Endothelial cell of umbilical vein (primary cell): ENCODE measurements at regions not wholly inside any gene's neighbourhood (a gene's known extent, or its start where the extent isn't known, plus 50 kb on each side); places are given as distances from the start of the nearest gene placed in this dataset.

Experiments used
- BruUV-seq: library from RNA; stranded (reverse); fragments of 400-500 nt; replicated peaks from 2 replicates; lab custom pipeline; 2021; lab: Mats Ljungman, UMichigan
- CTCF ChIA-PET: fragments of 300-600, 350-600 bp; sonication (Branson Sonifier 250); formaldehyde crosslinking; loops from one replicate; lab custom pipeline; 2021; ENCODE audit warnings: antibody characterized with exemption, inconsistent platforms; lab: Charles Lee
- POLR2A ChIA-PET: fragments of 300-600, 350-600 bp; sonication (Branson Sonifier 250); formaldehyde crosslinking; loops from one replicate; lab custom pipeline; 2021; ENCODE audit warnings: antibody characterized with exemption, inconsistent platforms; lab: Charles Lee
- DNase-seq: peaks from one replicate; pipeline ENCODE4 v3.0.0-alpha.2; 2011; ENCODE audit warnings: low read depth, low spot score
- FAIRE-seq: peaks from 2 replicates; lab custom pipeline; 2011; peaks lifted over from hg19 to GRCh38; lab: Jason Lieb, UNC
- H2AFZ ChIP-seq: 2 replicates; pipeline ENCODE4 v1.6.0; 2012; ENCODE audit warnings: low read depth, low read length, control low read depth, inconsistent platforms
- H3K27ac ChIP-seq: 2 replicates; pipeline ENCODE4 v1.5.1; 2011; ENCODE audit warnings: low read depth, mild to moderate bottlenecking, control low read depth, low read length, moderate library complexity; ENCODE audit not compliant: insufficient read depth
- H3K27me3 ChIP-seq, 2 experiments: 2 replicates each; pipeline versions ENCODE4 v1.6.0 to v1.6.1; 2011; ENCODE audit warnings: low read length in 2 of 2, mixed read lengths in 1 of 2; ENCODE audit not compliant: control insufficient read depth in 2 of 2, insufficient read depth in 2 of 2
- H3K36me3 ChIP-seq, 2 experiments: 2 replicates in 1 of 2; 3 replicates in 1 of 2; pipeline ENCODE4 v1.5.1; 2011; ENCODE audit warnings: low read length in 2 of 2, mild to moderate bottlenecking in 1 of 2, moderate library complexity in 1 of 2; ENCODE audit not compliant: control insufficient read depth in 2 of 2, insufficient read depth in 2 of 2; ENCODE audit errors: extremely low read depth in 1 of 2
- H3K4me1 ChIP-seq: 3 replicates; pipeline ENCODE4 v1.5.1; 2011; ENCODE audit warnings: mild to moderate bottlenecking, low read length; ENCODE audit not compliant: control insufficient read depth, insufficient read depth; ENCODE audit errors: extremely low read depth
- H3K4me2 ChIP-seq: 2 replicates; pipeline ENCODE4 v1.6.1; 2011; ENCODE audit warnings: low read length, control low read depth, mixed read lengths; ENCODE audit not compliant: insufficient read depth
- H3K4me3 ChIP-seq, 3 experiments: fragments of 200-600 bp in 1 of 3; sonication (generic), shearing (Covaris generic) in 1 of 3; replicated peaks in 1 of 3; 2 replicates each; pipeline ENCODE4 v1.5.1; 2011 to 2016; ENCODE audit warnings: control low read depth in 3 of 3, low read length in 3 of 3, mild to moderate bottlenecking in 2 of 3, inconsistent platforms in 1 of 3, low read depth in 1 of 3, moderate library complexity in 1 of 3; ENCODE audit not compliant: insufficient read depth in 1 of 3
- H3K79me2 ChIP-seq: 2 replicates; pipeline ENCODE4 v1.6.0; 2012; ENCODE audit warnings: low read length, inconsistent platforms; ENCODE audit not compliant: control insufficient read depth, insufficient read depth
- H3K9ac ChIP-seq: replicated peaks from 2 replicates; pipeline ENCODE3; 2011; ENCODE audit warnings: low read length, control low read depth; ENCODE audit not compliant: insufficient read depth; ENCODE audit errors: extremely low read depth
- H3K9me1 ChIP-seq: replicated peaks from 3 replicates; pipeline ENCODE4 v1.6.0; 2011; ENCODE audit warnings: mild to moderate bottlenecking, low read length; ENCODE audit not compliant: control insufficient read depth, insufficient read depth; ENCODE audit errors: extremely low read depth
- H3K9me3 ChIP-seq: replicated peaks from 2 replicates; pipeline ENCODE4 v1.5.1; 2012; ENCODE audit warnings: low read length, inconsistent platforms; ENCODE audit not compliant: control insufficient read depth, insufficient read depth
- H4K20me1 ChIP-seq: replicated peaks from 2 replicates; pipeline ENCODE3; 2011; ENCODE audit warnings: mild to moderate bottlenecking, low read length; ENCODE audit not compliant: control insufficient read depth, insufficient read depth; ENCODE audit errors: extremely low read depth
- CTCF ChIP-seq, 2 donors: IDR thresholded peaks; 1 replicate in 1 of 2; 2 replicates in 1 of 2; pipeline ENCODE4 v1.5.1; 2011; ENCODE audit warnings: low read length in 2 of 2, mild to moderate bottlenecking in 2 of 2, moderate library complexity in 2 of 2, control low read depth in 1 of 2, inconsistent platforms in 1 of 2, low read depth in 1 of 2; ENCODE audit not compliant: insufficient read depth in 1 of 2; ENCODE audit errors: extremely low read depth in 1 of 2
- EZH2 ChIP-seq: IDR thresholded peaks from 2 replicates; pipeline ENCODE4 v1.6.1; 2012; ENCODE audit warnings: borderline replicate concordance, low read depth, mild to moderate bottlenecking, moderate library complexity, low read length, inconsistent platforms; ENCODE audit not compliant: severe bottlenecking
- FOS ChIP-seq: IDR thresholded peaks from 2 replicates; pipeline ENCODE4 v1.6.1; 2011; ENCODE audit warnings: mild to moderate bottlenecking, low read length, moderate library complexity, borderline replicate concordance; ENCODE audit not compliant: insufficient read depth
- GATA2 ChIP-seq: IDR thresholded peaks from 2 replicates; pipeline ENCODE4 v1.7.0; 2011; ENCODE audit warnings: low read depth, mild to moderate bottlenecking, moderate library complexity, mixed read lengths, low read length; ENCODE audit not compliant: insufficient read length, insufficient read depth
- JUN ChIP-seq: IDR thresholded peaks from 2 replicates; pipeline ENCODE4 v1.6.1; 2011; ENCODE audit warnings: borderline replicate concordance, low read depth; ENCODE audit not compliant: insufficient read length, insufficient read depth
- MAX ChIP-seq: IDR thresholded peaks from 2 replicates; pipeline ENCODE4 v1.6.1; 2011; ENCODE audit not compliant: insufficient read depth, insufficient read length
- MYC ChIP-seq: IDR thresholded peaks from one replicate; pipeline ENCODE4 v1.6.1; 2011; ENCODE audit warnings: mild to moderate bottlenecking, low read depth, low read length
- POLR2A ChIP-seq: IDR thresholded peaks from 2 replicates; pipeline ENCODE4 v1.6.1; 2012; ENCODE audit warnings: low read depth, mild to moderate bottlenecking, control low read depth, low read length
- POLR2AphosphoS5 ChIP-seq: IDR thresholded peaks from 2 replicates; pipeline ENCODE4 v1.6.1; 2012; ENCODE audit warnings: low read depth, mild to moderate bottlenecking, control low read depth, low read length, moderate library complexity; ENCODE audit not compliant: insufficient read depth
- dilution Hi-C: fragments of 300-500 bp; cut with MboI; formaldehyde crosslinking; loops from one replicate; pipeline ENCODE4 v1.15.0; 2019; ENCODE audit warnings: low sequenced_read_pairs; ENCODE audit not compliant: extremely low pct_ligation_motif_present
- intact Hi-C: fragments of 100-400 bp; cut with micrococcal nuclease; formaldehyde crosslinking; loops from one replicate; pipeline ENCODE4 v1.10.0; 2022

GRCh38 chr3:194030372-194030771 is 105.6 kb upstream of the HES1 start:
- no peak overlapping the region for H3K4me3 ChIP-seq
- H3K4me1 ChIP-seq: no peaks in the 10 kb centered on the region
- FAIRE-seq (no peak), DNase-seq (no peak)
- no peak overlapping the region for H3K9ac ChIP-seq
- no TSS peak for BruUV-seq
- ChIA-PET CTCF (no interaction called here), POLR2A (no interaction called here)
- no peak overlapping the region for H3K4me2 ChIP-seq
- H3K27ac ChIP-seq: no peak overlapping the region
- H3K27me3 ChIP-seq: no peaks in the 10 kb centered on the region
- no peak overlapping the region for H2AFZ ChIP-seq
- dilution Hi-C loops: no loop called here
- H3K9me3 ChIP-seq: no peaks in the 10 kb centered on the region
- intact Hi-C loops: no loop called here
- TF ChIP-seq CTCF (IDR thresholded peaks at IDR 0.05; ENCODE audit: extremely low read depth in 1 of 2, insufficient read depth in 1 of 2, low read depth in 1 of 2, low read length in 2 of 2) (no peak), EZH2 (no peak), POLR2A (no peak), GATA2 (no peak), POLR2AphosphoS5 (no peak), MYC (no peak), FOS (no peak), JUN (no peak), MAX (no peak)
- no peaks in the 10 kb centered on the region for H3K79me2 ChIP-seq
- H4K20me1 ChIP-seq: no peaks in the 10 kb centered on the region
- H3K36me3 ChIP-seq: no peaks in the 10 kb centered on the region
- H3K9me1 ChIP-seq: no peaks in the 10 kb centered on the region
